Loucy (cell line): ENCODE measurements at regions not wholly inside any gene's neighbourhood (a gene's known extent, or its start where the extent isn't known, plus 50 kb on each side); places are given as distances from the start of the nearest gene placed in this dataset.

Experiments
- H2AFZ ChIP-seq: fragments of 200-600 bp; sonication (generic); 2 replicates; pipeline ENCODE4 v1.6.0; 2016; ENCODE audit warnings: antibody characterized with exemption, mild to moderate bottlenecking, low read length, moderate library complexity
- H3F3A ChIP-seq: fragments of 200-600 bp; 2 replicates; pipeline ENCODE4 v1.6.0; 2016; ENCODE audit warnings: antibody characterized with exemption, low read depth, mild to moderate bottlenecking
- H3K27me3 ChIP-seq: fragments of 200-600 bp; sonication (generic); 2 replicates; pipeline ENCODE4 v1.6.1; 2014; ENCODE audit warnings: low read length, mild to moderate bottlenecking; ENCODE audit not compliant: insufficient read depth, poor library complexity, severe bottlenecking
- H3K36me3 ChIP-seq: fragments of 200-600 bp; sonication (generic); 2 replicates; pipeline ENCODE4 v1.6.1; 2016; ENCODE audit warnings: low read length; ENCODE audit not compliant: insufficient read depth
- H3K4me1 ChIP-seq: fragments of 200-600 bp; sonication (generic); 2 replicates; pipeline ENCODE4 v1.5.1; 2014; ENCODE audit warnings: low read length, mild to moderate bottlenecking; ENCODE audit not compliant: insufficient read depth, poor library complexity, severe bottlenecking
- H3K4me2 ChIP-seq: fragments of 200-600 bp; sonication (generic); 2 replicates; pipeline ENCODE4 v1.6.0; 2014; ENCODE audit warnings: antibody characterized with exemption, low read length, low read depth, mild to moderate bottlenecking; ENCODE audit not compliant: poor library complexity, severe bottlenecking
- H3K4me3 ChIP-seq: fragments of 200-600 bp; sonication (generic); 2 replicates; pipeline ENCODE4 v1.5.1; 2014; ENCODE audit warnings: low read length, mild to moderate bottlenecking, mixed read lengths; ENCODE audit not compliant: poor library complexity, severe bottlenecking
- H3K79me2 ChIP-seq: fragments of 200-600 bp; sonication (generic); 2 replicates; pipeline ENCODE4 v1.6.1; 2014; ENCODE audit warnings: low read length; ENCODE audit not compliant: insufficient read depth
- H3K9ac ChIP-seq: fragments of 200-600 bp; sonication (generic); 2 replicates; pipeline ENCODE4 v1.6.0; 2014; ENCODE audit warnings: mild to moderate bottlenecking, low read depth, low read length, moderate library complexity; ENCODE audit not compliant: poor library complexity, severe bottlenecking
- H3K9me2 ChIP-seq: fragments of 200-600 bp; sonication (generic); replicated peaks from 2 replicates; pipeline ENCODE4 v1.6.1; 2016; ENCODE audit warnings: low read depth, low read length, mixed read lengths
- H3K9me3 ChIP-seq: fragments of 200-600 bp; sonication (generic); 2 replicates; pipeline ENCODE4 v1.6.1; 2014; ENCODE audit warnings: mild to moderate bottlenecking, antibody characterized with exemption, low read length, low read depth; ENCODE audit not compliant: insufficient read depth
- H4K20me1 ChIP-seq: fragments of 200-600 bp; sonication (generic); 2 replicates; pipeline ENCODE4 v1.6.0; 2014; ENCODE audit warnings: antibody characterized with exemption, low read length, mild to moderate bottlenecking; ENCODE audit not compliant: insufficient read depth, poor library complexity, severe bottlenecking
- CTCF ChIP-seq: fragments of 200-600 bp; sonication (generic); conservative IDR thresholded peaks from 2 replicates; pipeline ENCODE4 v1.5.1; 2014; ENCODE audit warnings: mild to moderate bottlenecking, antibody characterized with exemption, low read length
- EZH2phosphoT487 ChIP-seq: fragments of 200-600 bp; IDR thresholded peaks from 2 replicates; pipeline ENCODE4 v1.6.1; 2018; ENCODE audit warnings: antibody characterized with exemption, mild to moderate bottlenecking, moderate library complexity, borderline replicate concordance

GRCh38 chr6:113184291-113184690 lies 672.9 kb upstream of the MARCKS start:
- no peaks in the 10 kb centered on the region for H3K27me3 ChIP-seq
- no peaks in the 10 kb centered on the region for H3K9me3 ChIP-seq
- no peak overlapping the region for H3K4me2 ChIP-seq
- H4K20me1 ChIP-seq = no peaks in the 10 kb centered on the region
- no peaks in the 10 kb centered on the region for H3K36me3 ChIP-seq
- H3F3A ChIP-seq = no peaks in the 10 kb centered on the region
- H2AFZ ChIP-seq = no peak overlapping the region
- no peaks in the 10 kb centered on the region for H3K79me2 ChIP-seq
- no peak overlapping the region for H3K4me3 ChIP-seq
- H3K9me2 ChIP-seq = no peaks in the 10 kb centered on the region
- TF ChIP-seq CTCF (no peak), EZH2phosphoT487 (no peak)
- H3K9ac ChIP-seq = no peak overlapping the region
- no peaks in the 10 kb centered on the region for H3K4me1 ChIP-seq

- H3K36me3 ChIP-seq = no peaks in the 10 kb centered on the region
- H3K9ac ChIP-seq = no peak overlapping the region
- H3K4me2 ChIP-seq = no peak overlapping the region
- H3K4me3 ChIP-seq = no peak overlapping the region
- no peaks in the 10 kb centered on the region for H4K20me1 ChIP-seq
- no peaks in the 10 kb centered on the region for H3F3A ChIP-seq
- no peaks in the 10 kb centered on the region for H3K4me1 ChIP-seq
- no peak for TF ChIP-seq EZH2phosphoT487
- no peak for TF ChIP-seq CTCF
- H2AFZ ChIP-seq = no peak overlapping the region
- H3K79me2 ChIP-seq = no peaks in the 10 kb centered on the region
- H3K9me3 ChIP-seq = no peaks in the 10 kb centered on the region
- H3K9me2 ChIP-seq = no peaks in the 10 kb centered on the region
- no peaks in the 10 kb centered on the region for H3K27me3 ChIP-seq
These were observed 672.4 kb upstream of the MARCKS start for GRCh38 chr6:113184736-113185135.

- Histone ChIP-seq H4K20me1 (no peaks in the 10 kb centered on the region), H3K9ac (no peak overlapping the region), H3K79me2 (no peaks in the 10 kb centered on the region), H3K4me1 (no peaks in the 10 kb centered on the region), H3K9me3 (no peaks in the 10 kb centered on the region), H3F3A (no peaks in the 10 kb centered on the region), H3K4me3 (no peak overlapping the region), H3K4me2 (no peak overlapping the region), H2AFZ (no peak overlapping the region), H3K36me3 (no peaks in the 10 kb centered on the region), H3K9me2 (no peaks in the 10 kb centered on the region), H3K27me3 (no peaks in the 10 kb centered on the region)
- TF ChIP-seq EZH2phosphoT487 (no peak), CTCF (no peak)
These were observed 671.8 kb upstream of the MARCKS start for GRCh38 chr6:113185299-113185698.
